ENCODE measurements at regions not wholly inside any gene's neighbourhood (a gene's known extent, or its start where the extent isn't known, plus 50 kb on each side); places are given as distances from the start of the nearest gene placed in this dataset.
A peak's percentile ranks its signal among the peaks of the same experiment; 100 is the strongest.

DNA sequence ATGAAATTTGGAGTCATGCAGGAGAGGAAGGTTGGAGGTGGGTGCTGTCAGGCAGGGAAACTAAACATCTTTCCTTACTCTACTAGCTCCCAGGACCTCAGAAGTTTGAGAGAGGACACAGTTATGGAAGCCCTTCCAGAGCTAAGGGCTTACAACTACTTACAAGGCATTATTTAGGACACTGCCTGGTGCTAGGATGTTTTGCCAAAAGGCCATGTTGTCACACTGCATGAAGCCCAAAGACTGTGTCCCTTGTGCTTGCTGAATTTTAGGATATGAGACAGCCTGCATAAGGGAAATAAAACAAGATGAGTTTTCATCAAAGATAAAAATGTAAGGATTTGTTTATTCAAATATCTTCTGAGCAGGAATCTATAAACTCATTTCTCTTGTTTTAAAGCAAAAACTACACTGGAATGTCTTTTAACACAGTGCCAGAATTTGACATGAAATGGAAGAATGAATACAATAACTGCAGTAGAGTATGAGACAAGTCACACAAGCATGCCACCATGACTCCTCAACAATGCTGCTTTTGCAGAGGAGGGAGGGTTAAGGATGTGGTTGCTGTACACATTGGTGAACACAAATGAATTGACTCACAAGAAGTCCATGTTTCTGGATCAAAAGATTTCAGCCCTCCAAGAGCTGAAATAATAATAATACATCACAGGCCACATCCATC is 258.4 kb downstream of the SPRY2 start:
- Mint-ChIP-seq H3K4me1 (peaks cover 11 to 16% of the 10 kb centered on the region in 2 experiments), H3K27me3 (ENCODE audit: low read depth) (no peaks in the 10 kb centered on the region), H3K36me3 (ENCODE audit: insufficient read depth in 1 of 3, low read depth in 3 of 3) (no peaks in the 10 kb centered on the region), H3K27ac (no peak overlapping the region), H3K9me3 (no peaks in the 10 kb centered on the region), H3K4me3 (no peak overlapping the region)
- Histone ChIP-seq H3K23me2 (ENCODE audit: insufficient read length, low read depth, low read length, poor library complexity, severe bottlenecking) (no peaks in the 10 kb centered on the region), H2AK5ac (ENCODE audit: insufficient read length, low read length) (no peak overlapping the region), H3K9me3 (ENCODE audit: control insufficient read depth, low read depth, low read length) (no peaks in the 10 kb centered on the region), H3K79me2 (ENCODE audit: insufficient read depth, low read length) (no peaks in the 10 kb centered on the region), H3K4me1 (ENCODE audit: insufficient read depth, low read length) (peaks cover 3% of the 10 kb centered on the region; the same call in 1 of the 2 replicates), H2AFZ (ENCODE audit: low read length) (no peak overlapping the region), H3K56ac (ENCODE audit: insufficient read length, low read depth, low read length) (no peak overlapping the region), H3K27me3 (ENCODE audit: insufficient read depth, low read length) (no peaks in the 10 kb centered on the region), H3K9ac (ENCODE audit: extremely low read depth, insufficient read length, low read length) (no peak overlapping the region), H3T11ph (ENCODE audit: low read length) (no peak overlapping the region), H2BK5ac (ENCODE audit: insufficient read length, low read length) (peak overlapping the region; percentile 64), H3K18ac (ENCODE audit: insufficient read length, low read depth, low read length) (no peak overlapping the region), H3K4ac (ENCODE audit: low read depth, low read length) (no peak overlapping the region), H3K79me1 (ENCODE audit: insufficient read depth, low read depth, low read length, poor library complexity, severe bottlenecking) (no peaks in the 10 kb centered on the region), H3K27ac (ENCODE audit: insufficient read length, low read depth, low read length) (no peak overlapping the region), H4K20me1 (ENCODE audit: control insufficient read depth, insufficient read depth, insufficient read length) (no peaks in the 10 kb centered on the region), H2BK20ac (ENCODE audit: low read depth, low read length, poor library complexity, severe bottlenecking) (no peak overlapping the region), H4K8ac (replicated peaks; ENCODE audit: insufficient read length, low read depth, low read length) (no peak overlapping the region), H2BK120ac (ENCODE audit: low read depth, low read length, poor library complexity, severe bottlenecking) (no peak overlapping the region), H3K4me2 (ENCODE audit: insufficient read depth, insufficient read length, low read length) (no peak overlapping the region), H3K14ac (ENCODE audit: insufficient read depth, low read length) (no peak overlapping the region), H3K23ac (ENCODE audit: insufficient read length, low read depth, low read length) (no peak overlapping the region), H4K5ac (ENCODE audit: insufficient read length, low read depth, low read length) (no peak overlapping the region), H4K91ac (ENCODE audit: insufficient read length, low read depth, low read length) (no peak overlapping the region), H2BK12ac (ENCODE audit: insufficient read length, low read depth, low read length) (peak overlapping the region; percentile 88), H2BK15ac (ENCODE audit: low read depth, low read length) (no peak overlapping the region)
- TF ChIP-seq, protein P1, sequence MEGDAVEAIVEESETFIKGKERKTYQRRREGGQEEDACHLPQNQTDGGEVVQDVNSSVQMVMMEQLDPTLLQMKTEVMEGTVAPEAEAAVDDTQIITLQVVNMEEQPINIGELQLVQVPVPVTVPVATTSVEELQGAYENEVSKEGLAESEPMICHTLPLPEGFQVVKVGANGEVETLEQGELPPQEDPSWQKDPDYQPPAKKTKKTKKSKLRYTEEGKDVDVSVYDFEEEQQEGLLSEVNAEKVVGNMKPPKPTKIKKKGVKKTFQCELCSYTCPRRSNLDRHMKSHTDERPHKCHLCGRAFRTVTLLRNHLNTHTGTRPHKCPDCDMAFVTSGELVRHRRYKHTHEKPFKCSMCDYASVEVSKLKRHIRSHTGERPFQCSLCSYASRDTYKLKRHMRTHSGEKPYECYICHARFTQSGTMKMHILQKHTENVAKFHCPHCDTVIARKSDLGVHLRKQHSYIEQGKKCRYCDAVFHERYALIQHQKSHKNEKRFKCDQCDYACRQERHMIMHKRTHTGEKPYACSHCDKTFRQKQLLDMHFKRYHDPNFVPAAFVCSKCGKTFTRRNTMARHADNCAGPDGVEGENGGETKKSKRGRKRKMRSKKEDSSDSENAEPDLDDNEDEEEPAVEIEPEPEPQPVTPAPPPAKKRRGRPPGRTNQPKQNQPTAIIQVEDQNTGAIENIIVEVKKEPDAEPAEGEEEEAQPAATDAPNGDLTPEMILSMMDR (conservative IDR thresholded peaks at IDR 0.05): no peak
- DNase-seq: no peak
